NK-92 treated with Interleukin-12 subunit alpha and Interleukin-12 subunit beta, amount 100 ng/mL, for 24 hours (cell line): ENCODE measurements at regions not wholly inside any gene's neighbourhood (a gene's known extent, or its start where the extent isn't known, plus 50 kb on each side); places are given as distances from the start of the nearest gene placed in this dataset.

Experiments used
- DNase-seq: peaks from one replicate; lab custom pipeline; 2025; lab: John Stamatoyannopoulos, UW

DNA sequence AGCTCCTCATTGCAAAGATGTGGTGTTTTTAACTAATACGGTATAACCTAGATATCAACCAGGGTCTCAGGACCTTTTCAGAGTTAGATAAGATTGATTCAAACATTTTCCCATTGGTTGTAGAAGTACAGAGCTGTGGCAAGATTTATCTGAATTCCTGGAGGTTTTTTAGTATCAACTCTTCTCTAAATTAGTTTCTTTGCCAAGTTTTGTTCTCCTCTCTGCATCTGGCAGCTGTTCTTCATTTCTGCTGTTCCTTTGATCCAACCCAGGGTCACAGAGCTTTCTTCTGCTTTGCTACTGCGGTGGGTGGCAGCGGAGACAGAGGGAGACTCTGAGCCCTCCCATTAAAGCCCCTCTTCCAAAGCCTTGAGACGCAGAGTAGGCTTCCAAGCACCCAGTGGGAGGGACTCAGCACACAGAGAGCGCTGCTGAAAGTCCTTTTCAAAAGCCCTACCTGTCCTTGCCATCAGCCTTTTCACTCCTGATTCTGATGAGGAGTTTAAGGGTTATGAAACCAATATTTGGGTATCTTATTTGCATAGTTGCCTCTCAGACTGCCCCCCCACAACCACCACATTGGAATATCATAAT is 146.3 kb upstream of the EEPD1 start:
- no peak for DNase-seq

DNA sequence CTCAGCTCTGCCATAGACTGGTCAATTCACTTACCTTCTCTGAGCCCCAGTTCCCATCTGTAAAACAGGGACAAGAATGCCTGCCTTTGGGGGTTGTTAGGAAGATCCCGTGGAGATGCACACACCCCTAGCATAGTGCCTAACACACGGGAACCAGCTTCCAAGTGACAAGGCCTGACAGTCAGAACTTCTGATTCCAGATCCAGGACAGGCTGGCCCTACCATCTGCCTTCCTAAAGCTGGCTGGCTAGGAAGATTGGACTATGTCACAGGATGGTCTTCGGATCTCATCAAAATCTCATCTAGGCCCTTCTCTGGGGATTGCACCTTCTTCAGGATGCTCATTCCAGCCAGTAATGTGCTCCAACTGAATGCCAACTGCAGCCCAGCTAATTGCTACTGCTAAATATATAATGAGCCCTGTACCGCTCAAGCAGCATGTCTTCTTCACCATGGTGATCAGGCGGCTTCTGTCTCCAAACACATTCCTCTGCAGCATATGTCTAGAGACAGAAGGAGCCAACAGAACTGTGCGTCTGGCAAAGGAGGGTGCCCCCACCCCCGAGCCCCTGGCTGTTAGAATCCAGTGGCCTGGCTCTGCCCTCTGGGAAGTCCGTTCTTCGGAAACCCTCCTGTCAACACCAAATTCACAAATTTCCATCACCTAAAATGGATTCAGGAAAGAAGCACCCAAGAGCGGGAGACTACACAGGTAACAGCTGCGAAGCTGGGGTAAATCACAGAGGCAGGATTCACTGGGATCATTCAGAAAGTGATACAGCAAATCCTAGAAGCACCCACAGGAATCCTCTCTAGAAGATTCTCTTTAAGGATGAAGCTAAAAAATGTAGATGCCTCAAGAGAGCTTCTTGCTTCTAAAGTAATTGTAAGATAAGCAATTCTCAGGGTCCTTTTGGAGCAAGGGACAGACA is 142.1 kb upstream of the EEPD1 start:
- DNase-seq, result no peak

- DNase-seq, result no peak
Measured at GRCh38 chr7:36011588-36011965, 141.5 kb upstream of the EEPD1 start.

DNA sequence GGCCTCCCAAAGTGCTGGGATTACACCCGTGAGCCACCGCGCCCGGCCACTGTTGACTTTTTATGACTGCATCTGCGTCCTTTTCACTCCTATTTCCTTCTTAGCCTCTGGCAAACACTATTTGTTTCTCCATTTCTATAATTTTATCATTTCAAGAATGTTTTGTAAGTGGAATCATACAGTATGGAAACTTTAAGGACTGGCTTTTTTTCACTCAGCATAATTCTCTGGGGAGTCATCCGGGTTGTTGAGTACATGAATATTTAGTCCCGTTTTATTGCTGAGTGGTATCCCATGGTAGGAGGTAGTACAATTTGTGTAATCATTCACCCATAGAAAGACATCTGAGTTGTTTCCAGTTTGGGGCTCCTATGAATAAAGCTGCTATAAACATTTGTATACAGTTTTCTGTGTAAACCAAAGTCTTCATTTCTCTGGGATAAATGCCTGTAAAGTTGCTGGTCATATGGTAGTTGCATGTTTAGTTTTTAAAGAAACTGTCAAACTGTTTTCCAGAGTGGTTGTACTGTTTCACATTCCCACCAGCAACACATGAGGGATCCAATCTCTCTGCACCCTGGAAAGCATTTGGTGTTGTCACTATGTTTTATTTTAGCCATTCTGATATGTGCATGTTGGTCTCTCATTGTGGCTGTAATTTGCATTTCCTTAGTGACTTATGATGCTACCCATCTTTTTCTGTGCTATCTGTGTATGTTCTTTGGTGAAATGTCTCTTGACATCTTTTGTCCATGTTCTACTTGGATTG is 139.6 kb upstream of the EEPD1 start:
- no peak for DNase-seq

- no peak for DNase-seq
Measured at GRCh38 chr7:36014961-36015360, 138.1 kb upstream of the EEPD1 start.

GRCh38 chr7:36015733-36016132 is 137.3 kb upstream of the EEPD1 start:
- DNase-seq, result no peak

- DNase-seq, result no peak
Measured at GRCh38 chr7:36016648-36017047, 136.4 kb upstream of the EEPD1 start.

- DNase-seq, result no peak
Measured at GRCh38 chr7:36017111-36017510, 135.9 kb upstream of the EEPD1 start.

GRCh38 chr7:36018816-36019484 is 134.1 kb upstream of the EEPD1 start:
- no peak for DNase-seq

DNA sequence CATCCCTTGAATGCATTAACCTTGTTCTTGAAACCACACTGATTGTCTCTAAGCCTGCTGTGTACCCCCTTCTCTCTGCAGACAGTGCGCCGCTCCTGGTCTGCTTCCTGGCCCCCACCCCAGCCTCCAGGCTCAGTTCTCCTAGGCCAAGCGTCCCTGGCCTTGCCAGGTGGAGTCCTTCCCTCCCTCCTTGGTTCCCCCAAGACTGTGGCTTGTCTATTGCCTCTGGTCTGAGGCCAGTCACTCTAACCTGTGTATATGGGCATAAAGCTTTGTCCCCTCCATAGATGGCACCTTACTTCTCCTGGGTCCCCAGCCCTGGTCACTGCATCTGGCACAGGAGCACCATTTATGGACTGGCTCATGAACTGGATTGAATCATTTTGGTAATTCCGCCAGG is 133.5 kb upstream of the EEPD1 start:
- no peak for DNase-seq

- DNase-seq, result no peak
Measured at GRCh38 chr7:36019980-36020379, 133.1 kb upstream of the EEPD1 start.

- DNase-seq, result no peak
Measured at GRCh38 chr7:36021367-36021766, 131.7 kb upstream of the EEPD1 start.

DNA sequence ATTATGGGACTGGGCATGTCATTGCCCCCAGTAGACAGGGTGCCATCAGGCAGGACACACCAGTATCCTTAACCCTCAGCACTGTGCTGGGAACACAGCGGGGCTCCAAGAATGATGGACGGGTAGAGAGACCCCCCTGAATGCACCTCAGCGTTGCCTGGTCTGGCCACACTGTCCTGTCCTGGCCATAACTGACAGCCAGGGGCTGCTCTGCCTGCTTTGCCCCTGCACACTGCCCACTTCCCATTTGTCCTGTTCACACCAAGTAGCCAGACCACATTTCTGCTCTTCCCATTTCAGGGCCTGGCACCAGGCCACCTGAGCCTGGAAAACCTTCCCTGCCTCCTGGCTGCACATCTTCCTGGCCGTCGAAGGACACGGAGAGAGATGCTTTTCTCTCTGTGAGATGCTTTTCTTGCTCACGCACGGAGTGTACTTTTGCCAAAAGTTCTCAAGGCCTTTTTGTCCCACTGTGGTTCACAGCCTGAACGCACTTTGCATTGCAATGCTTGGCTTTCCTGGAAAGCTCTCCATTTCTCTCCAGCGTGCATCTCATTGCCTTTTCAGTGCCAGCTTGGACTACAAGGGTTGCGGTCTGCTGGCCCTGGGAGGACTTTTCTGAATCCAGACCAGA is 131.0 kb upstream of the EEPD1 start:
- no peak for DNase-seq

- DNase-seq, result no peak
Measured at GRCh38 chr7:36023033-36023560, 130.0 kb upstream of the EEPD1 start.

GRCh38 chr7:36025190-36025589 is 127.9 kb upstream of the EEPD1 start:
- no peak for DNase-seq

- DNase-seq, result no peak
Measured at GRCh38 chr7:36029311-36029710, 123.7 kb upstream of the EEPD1 start.

- no peak for DNase-seq
Measured at GRCh38 chr7:36029853-36030515, 123.1 kb upstream of the EEPD1 start.

DNA sequence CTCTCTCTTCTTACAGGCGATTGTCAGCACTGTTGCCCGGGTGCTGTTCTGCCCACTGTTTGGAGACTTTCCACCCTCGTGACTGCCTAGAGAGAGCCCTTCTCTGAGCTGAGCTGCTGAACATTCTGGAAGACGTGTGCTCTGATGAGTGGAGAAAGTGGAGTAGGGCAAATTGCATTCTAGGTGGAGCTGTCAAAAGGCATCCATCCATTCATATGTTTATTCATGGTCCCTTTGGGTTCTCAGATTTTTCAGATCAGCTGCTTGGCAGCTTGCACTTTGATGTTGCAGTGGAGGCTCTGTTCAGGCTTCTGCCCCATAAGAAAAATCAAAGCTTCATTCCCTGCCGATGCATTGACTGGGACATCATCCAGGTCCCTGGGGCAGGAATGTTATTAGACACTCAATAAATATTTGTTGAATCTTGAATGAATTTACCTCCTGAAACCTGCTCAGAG is 120.7 kb upstream of the EEPD1 start:
- no peak for DNase-seq

DNA sequence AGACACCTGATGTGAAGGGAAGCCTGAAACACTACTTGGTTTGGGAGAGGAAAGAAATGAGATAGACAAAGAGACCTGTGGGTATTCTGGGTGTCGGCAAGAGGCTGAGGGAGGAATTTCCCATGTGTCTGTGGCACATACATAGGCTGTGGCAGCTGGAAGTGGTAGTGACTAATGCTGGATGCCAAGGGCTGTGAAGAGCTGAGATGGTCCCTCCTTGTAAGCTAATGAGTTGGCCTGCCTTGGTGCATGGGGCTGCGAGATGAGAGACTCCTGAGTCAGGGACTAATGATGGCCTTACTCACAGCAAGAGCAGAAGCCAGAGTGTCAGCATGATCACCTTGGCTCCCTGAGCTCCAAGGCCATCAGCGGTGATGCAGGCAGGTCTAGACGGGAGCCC is 119.0 kb upstream of the EEPD1 start:
- no peak for DNase-seq

DNA sequence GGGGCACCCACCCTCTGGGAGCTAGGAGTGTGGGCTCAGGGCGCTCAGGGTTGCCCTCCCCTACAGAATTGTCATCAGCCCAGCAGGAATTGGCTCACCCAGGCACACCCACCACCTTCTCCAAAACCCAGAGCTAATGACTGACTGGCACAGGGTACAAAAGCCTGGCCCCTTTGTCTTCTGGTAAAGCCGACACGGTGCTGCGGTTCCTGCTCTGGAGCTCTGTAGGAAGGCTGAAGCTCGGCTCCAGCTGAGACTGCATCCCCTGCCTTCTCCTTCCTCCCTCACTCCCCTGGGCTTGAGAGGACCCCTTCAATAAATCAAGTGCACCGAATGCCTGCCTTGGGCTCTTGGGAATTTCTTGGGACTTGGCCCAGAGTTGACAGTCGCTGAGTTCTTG is 117.9 kb upstream of the EEPD1 start:
- no peak for DNase-seq

DNA sequence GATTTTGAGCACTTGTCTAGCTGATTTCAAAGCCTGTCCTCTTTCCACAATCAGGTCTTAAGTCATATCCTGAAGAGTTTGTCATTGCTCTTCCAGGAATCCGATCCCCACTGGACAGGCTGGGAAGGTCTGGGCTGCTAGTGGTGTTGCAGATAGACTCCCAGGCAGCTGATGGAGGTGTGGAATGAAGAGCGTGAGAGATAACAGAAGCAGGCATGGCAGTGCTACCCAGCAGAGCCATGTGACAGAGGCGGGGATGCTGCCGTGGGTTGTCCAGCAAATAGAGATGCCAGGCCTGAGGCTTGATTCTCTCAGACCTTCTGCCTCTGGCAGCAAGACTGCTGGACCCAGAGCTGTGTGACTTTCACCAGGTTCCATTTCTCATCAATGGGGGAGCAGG is 116.5 kb upstream of the EEPD1 start:
- no peak for DNase-seq
